Adrenal gland (tissue), 5 donors: ENCODE measurements at regions not wholly inside any gene's neighbourhood (a gene's known extent, or its start where the extent isn't known, plus 50 kb on each side); places are given as distances from the start of the nearest gene placed in this dataset.

Source experiments
- POLR2A ChIP-seq, 2 donors: fragments of 450-650 bp; IDR thresholded peaks; one replicate each; pipeline ENCODE4 v1.6.1; 2017; ENCODE audit warnings: antibody characterized with exemption in 2 of 2, mild to moderate bottlenecking in 2 of 2, moderate library complexity in 1 of 2
- TF ChIP-seq, protein P1 (sequence below), 6 experiments: fragments of 450-650 bp in 4 of 6; fragments of 200-600 bp in 2 of 6; sonication (generic) in 1 of 6; IDR thresholded peaks; 1 replicate in 5 of 6; 2 replicates in 1 of 6; pipeline versions ENCODE4 v1.5.1 to v1.8.0; 2016 to 2021; ENCODE audit warnings: antibody characterized with exemption in 6 of 6, mild to moderate bottlenecking in 2 of 6, moderate library complexity in 1 of 6
- donor health status: DM: no; HTN: no; CAD: no.

DNA sequence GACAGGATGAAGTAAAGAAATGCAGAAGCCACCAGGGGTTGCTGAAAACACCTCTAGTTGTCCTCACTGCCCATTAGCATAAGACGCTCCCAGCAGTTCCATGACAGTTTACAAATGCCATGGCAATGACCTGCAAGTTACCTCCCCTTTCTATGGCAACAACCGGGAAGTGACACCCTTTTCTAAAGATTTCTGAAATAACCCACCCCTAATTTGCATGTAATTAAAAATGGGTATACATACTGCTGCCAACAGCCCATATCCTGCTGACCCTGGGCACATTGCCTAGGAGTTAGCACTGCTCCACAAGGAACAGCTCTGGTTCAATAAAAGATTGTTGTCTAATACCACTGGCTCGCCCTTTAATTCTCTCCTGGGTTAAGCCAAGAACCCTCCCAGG lies 178.3 kb upstream of the LRATD1 start:
- TF ChIP-seq POLR2A (IDR thresholded peaks at IDR 0.05), result no peak
- TF ChIP-seq, protein P1, sequence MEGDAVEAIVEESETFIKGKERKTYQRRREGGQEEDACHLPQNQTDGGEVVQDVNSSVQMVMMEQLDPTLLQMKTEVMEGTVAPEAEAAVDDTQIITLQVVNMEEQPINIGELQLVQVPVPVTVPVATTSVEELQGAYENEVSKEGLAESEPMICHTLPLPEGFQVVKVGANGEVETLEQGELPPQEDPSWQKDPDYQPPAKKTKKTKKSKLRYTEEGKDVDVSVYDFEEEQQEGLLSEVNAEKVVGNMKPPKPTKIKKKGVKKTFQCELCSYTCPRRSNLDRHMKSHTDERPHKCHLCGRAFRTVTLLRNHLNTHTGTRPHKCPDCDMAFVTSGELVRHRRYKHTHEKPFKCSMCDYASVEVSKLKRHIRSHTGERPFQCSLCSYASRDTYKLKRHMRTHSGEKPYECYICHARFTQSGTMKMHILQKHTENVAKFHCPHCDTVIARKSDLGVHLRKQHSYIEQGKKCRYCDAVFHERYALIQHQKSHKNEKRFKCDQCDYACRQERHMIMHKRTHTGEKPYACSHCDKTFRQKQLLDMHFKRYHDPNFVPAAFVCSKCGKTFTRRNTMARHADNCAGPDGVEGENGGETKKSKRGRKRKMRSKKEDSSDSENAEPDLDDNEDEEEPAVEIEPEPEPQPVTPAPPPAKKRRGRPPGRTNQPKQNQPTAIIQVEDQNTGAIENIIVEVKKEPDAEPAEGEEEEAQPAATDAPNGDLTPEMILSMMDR (IDR thresholded peaks at IDR 0.05), result no peak
